Spleen (tissue), 11 donors: ENCODE measurements at regions not wholly inside any gene's neighbourhood (a gene's known extent, or its start where the extent isn't known, plus 50 kb on each side); places are given as distances from the start of the nearest gene placed in this dataset.

Experiments
- DNase-seq: peaks from one replicate; pipeline ENCODE4 v3.0.0-alpha.2; 2020
- H3K27ac ChIP-seq, 8 donors: fragments of 200-600 bp; sonication (generic) in 7 of 8; 1 replicate in 4 of 8; 2 replicates in 4 of 8; pipeline versions ENCODE4 v1.5.0 to v1.8.0; 2016 to 2021; ENCODE audit warnings: inconsistent platforms in 4 of 8, mild to moderate bottlenecking in 4 of 8, moderate library complexity in 1 of 8
- H3K27me3 ChIP-seq, 7 donors: fragments of 200-600 bp; sonication (generic) in 6 of 7; replicated peaks in 1 of 7; 1 replicate in 4 of 7; 2 replicates in 3 of 7; pipeline versions ENCODE4 v1.5.0 to v1.8.0; 2016 to 2021; ENCODE audit warnings: inconsistent platforms in 3 of 7, mild to moderate bottlenecking in 1 of 7
- H3K36me3 ChIP-seq, 6 donors: fragments of 200-600 bp; sonication (generic) in 5 of 6; 1 replicate in 4 of 6; 2 replicates in 2 of 6; pipeline versions ENCODE4 v1.5.0 to v1.8.0; 2016 to 2021; ENCODE audit warnings: inconsistent platforms in 2 of 6
- H3K4me1 ChIP-seq, 6 donors: fragments of 200-600 bp; sonication (generic) in 5 of 6; 1 replicate in 3 of 6; 2 replicates in 3 of 6; pipeline versions ENCODE4 v1.5.0 to v1.8.0; 2016 to 2021; ENCODE audit warnings: inconsistent platforms in 3 of 6
- H3K4me3 ChIP-seq, 8 donors: fragments of 200-600 bp; sonication (generic) in 7 of 8; 1 replicate in 4 of 8; 2 replicates in 4 of 8; pipeline versions ENCODE4 v1.5.0 to v1.8.0; 2016 to 2021; ENCODE audit warnings: inconsistent platforms in 4 of 8, mild to moderate bottlenecking in 4 of 8, moderate library complexity in 2 of 8
- H3K9me3 ChIP-seq, 8 donors: fragments of 200-600 bp; sonication (generic) in 7 of 8; 1 replicate in 4 of 8; 2 replicates in 4 of 8; pipeline versions ENCODE4 v1.5.0 to v1.8.0; 2016 to 2021; ENCODE audit warnings: inconsistent platforms in 4 of 8
- CTCF ChIP-seq, 11 experiments: fragments of 200-600 bp in 7 of 11; fragments of 450-650 bp in 4 of 11; sonication (generic) in 4 of 11; IDR thresholded peaks in 8 of 11; conservative IDR thresholded peaks in 3 of 11; 1 replicate in 7 of 11; 2 replicates in 4 of 11; pipeline versions ENCODE4 v1.4.0 to v1.8.0; 2016 to 2021; ENCODE audit warnings: antibody characterized with exemption in 11 of 11, inconsistent platforms in 4 of 11, mild to moderate bottlenecking in 1 of 11
- POLR2A ChIP-seq, 3 donors: fragments of 450-650 bp; IDR thresholded peaks; one replicate each; pipeline ENCODE4 v1.5.1; 2017; ENCODE audit warnings: antibody characterized with exemption in 3 of 3, mild to moderate bottlenecking in 1 of 3
- POLR2AphosphoS5 ChIP-seq, 3 donors: sonication (generic); formaldehyde crosslinking; IDR thresholded peaks; one replicate each; pipeline ENCODE4 v1.5.1; 2017; ENCODE audit warnings: antibody characterized with exemption in 3 of 3
- WGBS, 5 donors: extraction: QIAGEN DNeasy Blood & Tissue Kit in 3 of 5; methylation state at CpG; one replicate each; pipeline versions ENCODE4 v1.1.5 to v1.1.7; 2013 to 2018; 5-methylcytosine and 5-hydroxymethylcytosine counted together
- intact Hi-C: fragments of 100-400 bp; cut with DNase I; formaldehyde crosslinking; loops from one replicate; pipeline ENCODE4 v1.15.0; 2023; ENCODE audit warnings: low total_unique reads
- donor health status: healthy with polysubstance abuse.
- donor health status: DM: no; HTN: no; CAD: no; lungs with moderate emphysema.
- donor health status: DM: no; HTN: no; CAD: no.
- donor health status: Bipolar disorder and iron deficiency.
- donor health status: healthy.
- donor health status: DM: no; HTN: no; CAD: no.
- donor health status: DM: yes; HTN: yes; CAD: no.

- no peak for DNase-seq
- Histone ChIP-seq H3K36me3 (peaks cover 0 to 17% (median 0%) of the 10 kb centered on the region in 6 donors), H3K4me3 (no peak overlapping the region), H3K27me3 (no peaks in the 10 kb centered on the region), H3K9me3 (no peaks in the 10 kb centered on the region), H3K27ac (no peak overlapping the region), H3K4me1 (no peaks in the 10 kb centered on the region)
- WGBS, 5 donors = 56 to 66% (median 63%) methylated on average over 8 of the region's 8 CpGs
- intact Hi-C loops = loop anchor here (5.0 kb wide), 1 partner anchor 53 kb away; no protein-coding TSS in a partner anchor
- TF ChIP-seq POLR2A (IDR thresholded peaks at IDR 0.05) (no peak), POLR2AphosphoS5 (IDR thresholded peaks at IDR 0.05) (no peak), CTCF (IDR thresholded peaks at IDR 0.05 in 8 of 11, conservative IDR thresholded peaks at IDR 0.05 in 3 of 11) (no peak)
Observed at GRCh38 chr15:96264801-96265515, 65.5 kb upstream of the NR2F2 start.

DNA sequence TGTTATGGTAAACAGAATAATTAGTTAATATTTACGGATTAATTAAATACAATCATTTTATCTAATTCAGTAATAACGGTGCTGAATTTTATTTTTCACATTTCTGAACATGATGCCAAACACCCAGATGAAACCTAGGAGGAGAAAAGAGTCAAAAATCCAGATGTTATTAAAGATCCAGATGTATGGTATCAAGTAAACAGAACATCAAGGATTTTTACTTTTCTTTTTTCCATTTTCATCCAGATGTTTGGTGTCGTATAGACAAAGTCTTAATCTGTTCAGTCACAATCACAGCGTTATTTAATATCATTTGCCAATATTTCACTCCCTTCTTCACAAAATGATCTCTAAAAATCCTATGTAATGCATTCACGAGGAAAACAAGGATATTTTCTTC lies 64.0 kb upstream of the NR2F2 start:
- TF ChIP-seq CTCF (IDR thresholded peaks at IDR 0.05 in 8 of 11, conservative IDR thresholded peaks at IDR 0.05 in 3 of 11) = no peak
- TF ChIP-seq POLR2AphosphoS5 (IDR thresholded peaks at IDR 0.05) = no peak
- no peak for TF ChIP-seq POLR2A (IDR thresholded peaks at IDR 0.05)
- no peaks in the 10 kb centered on the region for H3K9me3 ChIP-seq
- no peak overlapping the region for H3K4me3 ChIP-seq
- intact Hi-C loops = no loop called here
- 77 to 88% (median 80%) methylated on average over 5 of the region's 5 CpGs for WGBS, 5 donors
- DNase-seq = no peak
- H3K27ac ChIP-seq = no peak overlapping the region
- no peaks in the 10 kb centered on the region for H3K27me3 ChIP-seq
- H3K4me1 ChIP-seq = no peaks in the 10 kb centered on the region
- peaks cover 0 to 17% (median 0%) of the 10 kb centered on the region in 6 donors for H3K36me3 ChIP-seq

- TF ChIP-seq POLR2A (IDR thresholded peaks at IDR 0.05) = no peak
- TF ChIP-seq POLR2AphosphoS5 (IDR thresholded peaks at IDR 0.05) = no peak
- no peak for TF ChIP-seq CTCF (IDR thresholded peaks at IDR 0.05 in 8 of 11, conservative IDR thresholded peaks at IDR 0.05 in 3 of 11)
- WGBS, 5 donors = 80 to 96% (median 91%) methylated on average over 4 of the region's 4 CpGs
- Histone ChIP-seq H3K36me3 (peaks cover 0 to 17% (median 0%) of the 10 kb centered on the region in 6 donors), H3K27ac (no peak overlapping the region), H3K4me1 (no peaks in the 10 kb centered on the region), H3K4me3 (no peak overlapping the region), H3K9me3 (no peaks in the 10 kb centered on the region), H3K27me3 (no peaks in the 10 kb centered on the region)
- intact Hi-C loops = no loop called here
- no peak for DNase-seq
Observed at GRCh38 chr15:96267463-96267862, 63.0 kb upstream of the NR2F2 start.

GRCh38 chr15:96268442-96269204 lies 61.9 kb upstream of the NR2F2 start:
- no peaks in the 10 kb centered on the region for H3K9me3 ChIP-seq
- no peak overlapping the region for H3K27ac ChIP-seq
- H3K36me3 ChIP-seq = peaks cover 0 to 17% (median 0%) of the 10 kb centered on the region in 6 donors
- H3K4me1 ChIP-seq = no peaks in the 10 kb centered on the region
- DNase-seq = no peak
- H3K27me3 ChIP-seq = no peaks in the 10 kb centered on the region
- H3K4me3 ChIP-seq = no peak overlapping the region
- intact Hi-C loops = no loop called here
- WGBS, 5 donors = 69 to 80% (median 71%) methylated on average over 14 of the region's 14 CpGs
- TF ChIP-seq POLR2AphosphoS5 (IDR thresholded peaks at IDR 0.05) = no peak
- TF ChIP-seq POLR2A (IDR thresholded peaks at IDR 0.05) = no peak
- TF ChIP-seq CTCF (IDR thresholded peaks at IDR 0.05 in 8 of 11, conservative IDR thresholded peaks at IDR 0.05 in 3 of 11) = no peak
